H1 (cell line): ENCODE measurements at regions not wholly inside any gene's neighbourhood (a gene's known extent, or its start where the extent isn't known, plus 50 kb on each side); places are given as distances from the start of the nearest gene placed in this dataset.

ENCODE experiments used
- CHD7 ChIP-seq: fragments of 300-600 bp; sonication (generic); IDR thresholded peaks from 2 replicates; pipeline ENCODE4 v1.7.1; 2012; ENCODE audit warnings: low read length, moderate library complexity, mild to moderate bottlenecking, inconsistent platforms; ENCODE audit not compliant: insufficient replicate concordance
- EZH2 ChIP-seq: fragments of 200-600 bp; sonication (generic); IDR thresholded peaks from 2 replicates; pipeline ENCODE4 v1.7.1; 2012; ENCODE audit warnings: low read depth, mild to moderate bottlenecking, moderate library complexity, low read length, inconsistent platforms; ENCODE audit not compliant: severe bottlenecking
- FOSL1 ChIP-seq: IDR thresholded peaks from 2 replicates; pipeline ENCODE4 v1.6.1; 2011; ENCODE audit warnings: mild to moderate bottlenecking, low read depth, low read length, moderate library complexity; ENCODE audit not compliant: insufficient read depth
- TBP ChIP-seq: IDR thresholded peaks from 2 replicates; pipeline ENCODE4 v1.6.1; 2011; ENCODE audit warnings: low read depth, low read length, improper control_type of control experiment

- TF ChIP-seq CHD7 (no peak), EZH2 (no peak), TBP (no peak), FOSL1 (no peak)
These were observed 186.1 kb downstream of the GIPC2 start (continued) for GRCh38 chr1:78231894-78232293.
